WTC11 (cell line): ENCODE measurements at regions not wholly inside any gene's neighbourhood (a gene's known extent, or its start where the extent isn't known, plus 50 kb on each side); places are given as distances from the start of the nearest gene placed in this dataset.

ENCODE experiments used
- ATAC-seq: fragments of 200-7000 bp; cut with Tn5 transposase; 2 replicates; pipeline ENCODE4 v1.10.0; 2021; ENCODE audit warnings: mild to moderate bottlenecking, moderate library complexity
- CTCF ChIA-PET: fragments of 300-600 bp; sonication (Branson Sonifier 250); formaldehyde crosslinking; loops from one replicate; lab custom pipeline; 2021; ENCODE audit warnings: antibody characterized with exemption; lab: Charles Lee
- POLR2A ChIA-PET: fragments of 350-600 bp; sonication (Branson Sonifier 250); formaldehyde crosslinking; loops from one replicate; lab custom pipeline; 2021; ENCODE audit warnings: antibody characterized with exemption; lab: Charles Lee
- DNase-seq: peaks from one replicate; pipeline ENCODE4 v3.0.0; 2021; ENCODE audit warnings: low spot score
- H3K27ac Mint-ChIP-seq: 2 replicates; pipeline ENCODE4 v1.8.0; 2021; ENCODE audit warnings: mixed read lengths
- H3K27me3 Mint-ChIP-seq: 2 replicates; pipeline ENCODE4 v1.8.0; 2021; ENCODE audit warnings: low read depth, mild to moderate bottlenecking, moderate library complexity, mixed read lengths
- H3K36me3 Mint-ChIP-seq: 2 replicates; pipeline ENCODE4 v1.8.0; 2021; ENCODE audit warnings: mixed read lengths
- H3K4me1 Mint-ChIP-seq: 2 replicates; pipeline ENCODE4 v1.8.0; 2022; ENCODE audit warnings: mixed read lengths
- H3K4me3 Mint-ChIP-seq: 2 replicates; pipeline ENCODE4 v1.8.0; 2021; ENCODE audit warnings: mild to moderate bottlenecking, moderate library complexity, mixed read lengths
- H3K9me3 Mint-ChIP-seq: 2 replicates; pipeline ENCODE4 v1.8.0; 2021; ENCODE audit warnings: mixed read lengths
- CDX4 ChIP-seq: fragments of 250-450 bp; sonication (Bioruptor Pico); IDR thresholded peaks from 2 replicates; pipeline ENCODE4 v1.9.0; 2021; ENCODE audit warnings: moderate library complexity, mild to moderate bottlenecking, inconsistent platforms, borderline replicate concordance
- CREM ChIP-seq: sonication (generic); formaldehyde crosslinking; IDR thresholded peaks from 2 replicates; pipeline ENCODE4 v1.8.1; 2022; ENCODE audit warnings: mild to moderate bottlenecking, missing genetic modification reagents, moderate library complexity
- ESRRA ChIP-seq: sonication (generic); formaldehyde crosslinking; IDR thresholded peaks from 2 replicates; pipeline ENCODE4 v1.8.1; 2022; ENCODE audit warnings: mild to moderate bottlenecking, missing genetic modification reagents, borderline replicate concordance
- FOXK1 ChIP-seq: sonication (generic); formaldehyde crosslinking; IDR thresholded peaks from 2 replicates; pipeline ENCODE4 v1.8.0; 2022; ENCODE audit warnings: mild to moderate bottlenecking, moderate library complexity, missing genetic modification reagents
- JUN ChIP-seq: sonication (generic); formaldehyde crosslinking; IDR thresholded peaks from 2 replicates; pipeline ENCODE4 v1.8.0; 2023; ENCODE audit warnings: mild to moderate bottlenecking, missing genetic modification reagents
- MYBL2 ChIP-seq: sonication (generic); formaldehyde crosslinking; IDR thresholded peaks from 2 replicates; pipeline ENCODE4 v1.8.1; 2023; ENCODE audit warnings: mild to moderate bottlenecking, moderate library complexity, missing genetic modification reagents
- SMAD3 ChIP-seq: sonication (generic); formaldehyde crosslinking; IDR thresholded peaks from 2 replicates; pipeline ENCODE4 v1.8.0; 2022; ENCODE audit warnings: missing genetic modification reagents, mild to moderate bottlenecking, borderline replicate concordance
- TEAD4 ChIP-seq: sonication (generic); formaldehyde crosslinking; IDR thresholded peaks from 2 replicates; pipeline ENCODE4 v1.8.0; 2022; ENCODE audit warnings: mild to moderate bottlenecking, missing genetic modification reagents
- ZMAT4 ChIP-seq: fragments of 250-450 bp; sonication (Bioruptor Pico); IDR thresholded peaks from 2 replicates; pipeline ENCODE4 v1.9.0; 2021; ENCODE audit warnings: mild to moderate bottlenecking
- ZNF219 ChIP-seq: sonication (generic); formaldehyde crosslinking; IDR thresholded peaks from 2 replicates; pipeline ENCODE4 v1.8.0; 2023; ENCODE audit warnings: missing genetic modification reagents, mild to moderate bottlenecking, borderline replicate concordance
- ZNF232 ChIP-seq: sonication (generic); formaldehyde crosslinking; IDR thresholded peaks from 2 replicates; pipeline ENCODE4 v1.8.0; 2022; ENCODE audit warnings: mild to moderate bottlenecking, missing genetic modification reagents
- ZNF425 ChIP-seq: fragments of 250-450 bp; sonication (Bioruptor Pico); conservative IDR thresholded peaks from 2 replicates; pipeline ENCODE4 v1.9.0; 2021; ENCODE audit warnings: mild to moderate bottlenecking
- TF ChIP-seq, protein P1 (sequence below): sonication (generic); formaldehyde crosslinking; IDR thresholded peaks from 2 replicates; pipeline ENCODE4 v1.8.0; 2022; ENCODE audit warnings: mild to moderate bottlenecking, missing genetic modification reagents
- TF ChIP-seq, protein P2 (sequence below): sonication (generic); formaldehyde crosslinking; IDR thresholded peaks from 2 replicates; pipeline ENCODE4 v1.8.0; 2022; ENCODE audit warnings: mild to moderate bottlenecking, missing genetic modification reagents
- TF ChIP-seq, protein P3 (sequence below): sonication (generic); formaldehyde crosslinking; IDR thresholded peaks from 2 replicates; pipeline ENCODE4 v1.8.0; 2023; ENCODE audit warnings: missing genetic modification reagents
- TF ChIP-seq, protein P4 (sequence below): sonication (generic); formaldehyde crosslinking; IDR thresholded peaks from 2 replicates; pipeline ENCODE4 v1.8.0; 2023; ENCODE audit warnings: missing genetic modification reagents, mild to moderate bottlenecking, borderline replicate concordance
- TF ChIP-seq, protein P5 (sequence below): fragments of 250-450 bp; sonication (Bioruptor Pico); IDR thresholded peaks from 2 replicates; pipeline ENCODE4 v2.1.2; 2022; ENCODE audit warnings: mild to moderate bottlenecking, moderate library complexity
- TF ChIP-seq, protein P6 (sequence below): sonication (generic); formaldehyde crosslinking; IDR thresholded peaks from 2 replicates; pipeline ENCODE4 v1.8.1; 2023; ENCODE audit warnings: mild to moderate bottlenecking, moderate library complexity, missing genetic modification reagents

- no peaks in the 10 kb centered on the region; the same call in 1 of the 2 replicates for H3K36me3 Mint-ChIP-seq
- no peak overlapping the region for H3K27ac Mint-ChIP-seq
- no peaks in the 10 kb centered on the region for H3K4me1 Mint-ChIP-seq
- DNase-seq (no peak), ATAC-seq (no peak)
- ChIA-PET CTCF (no interaction called here), POLR2A (no interaction called here)
- H3K4me3 Mint-ChIP-seq = no peak overlapping the region
- peaks cover 21% of the 10 kb centered on the region for H3K9me3 Mint-ChIP-seq
- no peaks in the 10 kb centered on the region for H3K27me3 Mint-ChIP-seq
- no peak for TF ChIP-seq CDX4
Measured at GRCh38 chr13:50572129-50572528, 271.4 kb downstream of the DLEU7 start.

- no peak for TF ChIP-seq SMAD3 (CRISPR knock-in tag)
- TF ChIP-seq, protein P1, sequence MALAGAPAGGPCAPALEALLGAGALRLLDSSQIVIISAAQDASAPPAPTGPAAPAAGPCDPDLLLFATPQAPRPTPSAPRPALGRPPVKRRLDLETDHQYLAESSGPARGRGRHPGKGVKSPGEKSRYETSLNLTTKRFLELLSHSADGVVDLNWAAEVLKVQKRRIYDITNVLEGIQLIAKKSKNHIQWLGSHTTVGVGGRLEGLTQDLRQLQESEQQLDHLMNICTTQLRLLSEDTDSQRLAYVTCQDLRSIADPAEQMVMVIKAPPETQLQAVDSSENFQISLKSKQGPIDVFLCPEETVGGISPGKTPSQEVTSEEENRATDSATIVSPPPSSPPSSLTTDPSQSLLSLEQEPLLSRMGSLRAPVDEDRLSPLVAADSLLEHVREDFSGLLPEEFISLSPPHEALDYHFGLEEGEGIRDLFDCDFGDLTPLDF (CRISPR knock-in tag) = no peak
- TF ChIP-seq MYBL2 (CRISPR knock-in tag) = no peak
- TF ChIP-seq, protein P2, sequence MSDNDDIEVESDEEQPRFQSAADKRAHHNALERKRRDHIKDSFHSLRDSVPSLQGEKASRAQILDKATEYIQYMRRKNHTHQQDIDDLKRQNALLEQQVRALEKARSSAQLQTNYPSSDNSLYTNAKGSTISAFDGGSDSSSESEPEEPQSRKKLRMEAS (CRISPR knock-in tag) = no peak
- no peak for TF ChIP-seq ZNF425 (CRISPR knock-in tag)
- TF ChIP-seq ESRRA (CRISPR knock-in tag) = no peak
- TF ChIP-seq, protein P3, sequence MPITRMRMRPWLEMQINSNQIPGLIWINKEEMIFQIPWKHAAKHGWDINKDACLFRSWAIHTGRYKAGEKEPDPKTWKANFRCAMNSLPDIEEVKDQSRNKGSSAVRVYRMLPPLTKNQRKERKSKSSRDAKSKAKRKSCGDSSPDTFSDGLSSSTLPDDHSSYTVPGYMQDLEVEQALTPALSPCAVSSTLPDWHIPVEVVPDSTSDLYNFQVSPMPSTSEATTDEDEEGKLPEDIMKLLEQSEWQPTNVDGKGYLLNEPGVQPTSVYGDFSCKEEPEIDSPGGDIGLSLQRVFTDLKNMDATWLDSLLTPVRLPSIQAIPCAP (CRISPR knock-in tag) = no peak
- TF ChIP-seq, all 79 proteins: peak for 0
- no peak overlapping the region for H3K27ac Mint-ChIP-seq
- no peaks in the 10 kb centered on the region for H3K4me1 Mint-ChIP-seq
- no peak overlapping the region for H3K4me3 Mint-ChIP-seq
- no peak for ATAC-seq
- DNase-seq = no peak
- peaks cover 16% of the 10 kb centered on the region for H3K9me3 Mint-ChIP-seq
- no peaks in the 10 kb centered on the region for H3K36me3 Mint-ChIP-seq
- no peaks in the 10 kb centered on the region for H3K27me3 Mint-ChIP-seq
- ChIA-PET CTCF (no interaction called here), POLR2A (interaction anchor here (0.6 kb wide), 1 partner anchor 334 kb away, joined by 3 read pairs; no protein-coding TSS in a partner anchor)
Measured at GRCh38 chr13:50573066-50573465, 270.4 kb downstream of the DLEU7 start.

DNA sequence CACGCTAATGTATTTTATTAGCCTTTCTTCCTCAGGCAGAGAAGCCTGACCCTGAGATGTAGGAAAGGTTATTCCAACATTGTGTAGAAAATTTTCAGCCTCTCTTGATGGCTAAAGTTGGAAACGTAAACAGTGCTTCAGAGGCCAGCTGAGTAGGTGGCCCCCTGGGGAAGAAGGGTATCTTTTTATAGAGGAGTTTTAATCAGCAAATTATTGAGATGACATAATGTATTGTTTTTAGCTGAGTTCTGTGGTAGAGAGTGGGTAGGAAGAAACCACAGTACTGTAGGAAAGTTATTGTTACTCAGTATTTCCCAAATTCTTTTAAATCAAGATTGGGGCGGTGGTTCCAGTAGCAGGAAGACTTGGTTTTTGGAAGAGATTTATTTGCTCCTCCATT, 268.8 kb downstream of the DLEU7 start:
- CTCF ChIA-PET = no interaction called here
- DNase-seq (no peak), ATAC-seq (no peak)
- Mint-ChIP-seq H3K4me3 (no peak overlapping the region), H3K27ac (no peak overlapping the region), H3K4me1 (peaks cover 8% of the 10 kb centered on the region), H3K9me3 (peaks cover 16% of the 10 kb centered on the region), H3K36me3 (no peaks in the 10 kb centered on the region), H3K27me3 (no peaks in the 10 kb centered on the region)
- POLR2A ChIA-PET = no interaction called here
- TF ChIP-seq JUN (no peak), FOXK1 (CRISPR knock-in tag) (no peak), ZMAT4 (CRISPR knock-in tag) (no peak), ZNF219 (CRISPR knock-in tag) (no peak), CREM (CRISPR knock-in tag) (no peak), TEAD4 (no peak), ZNF232 (no peak)
- TF ChIP-seq, protein P4, sequence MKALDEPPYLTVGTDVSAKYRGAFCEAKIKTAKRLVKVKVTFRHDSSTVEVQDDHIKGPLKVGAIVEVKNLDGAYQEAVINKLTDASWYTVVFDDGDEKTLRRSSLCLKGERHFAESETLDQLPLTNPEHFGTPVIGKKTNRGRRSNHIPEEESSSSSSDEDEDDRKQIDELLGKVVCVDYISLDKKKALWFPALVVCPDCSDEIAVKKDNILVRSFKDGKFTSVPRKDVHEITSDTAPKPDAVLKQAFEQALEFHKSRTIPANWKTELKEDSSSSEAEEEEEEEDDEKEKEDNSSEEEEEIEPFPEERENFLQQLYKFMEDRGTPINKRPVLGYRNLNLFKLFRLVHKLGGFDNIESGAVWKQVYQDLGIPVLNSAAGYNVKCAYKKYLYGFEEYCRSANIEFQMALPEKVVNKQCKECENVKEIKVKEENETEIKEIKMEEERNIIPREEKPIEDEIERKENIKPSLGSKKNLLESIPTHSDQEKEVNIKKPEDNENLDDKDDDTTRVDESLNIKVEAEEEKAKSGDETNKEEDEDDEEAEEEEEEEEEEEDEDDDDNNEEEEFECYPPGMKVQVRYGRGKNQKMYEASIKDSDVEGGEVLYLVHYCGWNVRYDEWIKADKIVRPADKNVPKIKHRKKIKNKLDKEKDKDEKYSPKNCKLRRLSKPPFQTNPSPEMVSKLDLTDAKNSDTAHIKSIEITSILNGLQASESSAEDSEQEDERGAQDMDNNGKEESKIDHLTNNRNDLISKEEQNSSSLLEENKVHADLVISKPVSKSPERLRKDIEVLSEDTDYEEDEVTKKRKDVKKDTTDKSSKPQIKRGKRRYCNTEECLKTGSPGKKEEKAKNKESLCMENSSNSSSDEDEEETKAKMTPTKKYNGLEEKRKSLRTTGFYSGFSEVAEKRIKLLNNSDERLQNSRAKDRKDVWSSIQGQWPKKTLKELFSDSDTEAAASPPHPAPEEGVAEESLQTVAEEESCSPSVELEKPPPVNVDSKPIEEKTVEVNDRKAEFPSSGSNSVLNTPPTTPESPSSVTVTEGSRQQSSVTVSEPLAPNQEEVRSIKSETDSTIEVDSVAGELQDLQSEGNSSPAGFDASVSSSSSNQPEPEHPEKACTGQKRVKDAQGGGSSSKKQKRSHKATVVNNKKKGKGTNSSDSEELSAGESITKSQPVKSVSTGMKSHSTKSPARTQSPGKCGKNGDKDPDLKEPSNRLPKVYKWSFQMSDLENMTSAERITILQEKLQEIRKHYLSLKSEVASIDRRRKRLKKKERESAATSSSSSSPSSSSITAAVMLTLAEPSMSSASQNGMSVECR (CRISPR knock-in tag) = no peak
- TF ChIP-seq, protein P5, sequence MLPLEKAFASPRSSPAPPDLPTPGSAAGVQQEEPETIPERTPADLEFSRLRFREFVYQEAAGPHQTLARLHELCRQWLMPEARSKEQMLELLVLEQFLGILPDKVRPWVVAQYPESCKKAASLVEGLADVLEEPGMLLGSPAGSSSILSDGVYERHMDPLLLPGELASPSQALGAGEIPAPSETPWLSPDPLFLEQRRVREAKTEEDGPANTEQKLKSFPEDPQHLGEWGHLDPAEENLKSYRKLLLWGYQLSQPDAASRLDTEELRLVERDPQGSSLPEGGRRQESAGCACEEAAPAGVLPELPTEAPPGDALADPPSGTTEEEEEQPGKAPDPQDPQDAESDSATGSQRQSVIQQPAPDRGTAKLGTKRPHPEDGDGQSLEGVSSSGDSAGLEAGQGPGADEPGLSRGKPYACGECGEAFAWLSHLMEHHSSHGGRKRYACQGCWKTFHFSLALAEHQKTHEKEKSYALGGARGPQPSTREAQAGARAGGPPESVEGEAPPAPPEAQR (CRISPR knock-in tag) = no peak
- TF ChIP-seq, protein P6, sequence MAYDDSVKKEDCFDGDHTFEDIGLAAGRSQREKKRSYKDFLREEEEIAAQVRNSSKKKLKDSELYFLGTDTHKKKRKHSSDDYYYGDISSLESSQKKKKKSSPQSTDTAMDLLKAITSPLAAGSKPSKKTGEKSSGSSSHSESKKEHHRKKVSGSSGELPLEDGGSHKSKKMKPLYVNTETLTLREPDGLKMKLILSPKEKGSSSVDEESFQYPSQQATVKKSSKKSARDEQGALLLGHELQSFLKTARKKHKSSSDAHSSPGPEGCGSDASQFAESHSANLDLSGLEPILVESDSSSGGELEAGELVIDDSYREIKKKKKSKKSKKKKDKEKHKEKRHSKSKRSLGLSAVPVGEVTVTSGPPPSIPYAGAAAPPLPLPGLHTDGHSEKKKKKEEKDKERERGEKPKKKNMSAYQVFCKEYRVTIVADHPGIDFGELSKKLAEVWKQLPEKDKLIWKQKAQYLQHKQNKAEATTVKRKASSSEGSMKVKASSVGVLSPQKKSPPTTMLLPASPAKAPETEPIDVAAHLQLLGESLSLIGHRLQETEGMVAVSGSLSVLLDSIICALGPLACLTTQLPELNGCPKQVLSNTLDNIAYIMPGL = no peak
